SU-DHL-6 (cell line): ENCODE measurements at regions not wholly inside any gene's neighbourhood (a gene's known extent, or its start where the extent isn't known, plus 50 kb on each side); places are given as distances from the start of the nearest gene placed in this dataset.
"Not testable (repeated sequence)": the region's sequence is repeated elsewhere in the genome, so short reads cannot be mapped to it uniquely, and the experiment has no call there.

ENCODE experiments used
- H2AFZ ChIP-seq: fragments of 200-600 bp; sonication (generic); 2 replicates; pipeline ENCODE4 v1.6.1; 2014; ENCODE audit warnings: low read depth, mild to moderate bottlenecking, moderate library complexity, mixed read lengths, antibody characterized with exemption, low read length; ENCODE audit not compliant: severe bottlenecking
- H3F3A ChIP-seq: fragments of 200-600 bp; shearing (Covaris generic); 2 replicates; pipeline ENCODE4 v1.6.0; 2016; ENCODE audit warnings: antibody characterized with exemption, mild to moderate bottlenecking; ENCODE audit not compliant: insufficient read depth
- H3K27ac ChIP-seq: fragments of 200-600 bp; sonication (generic); 2 replicates; pipeline ENCODE4 v1.5.1; 2016; ENCODE audit warnings: low read depth, mild to moderate bottlenecking, low read length, moderate library complexity, mixed read lengths
- H3K27me3 ChIP-seq: fragments of 200-600 bp; sonication (generic), shearing (Covaris generic); 2 replicates; pipeline ENCODE4 v1.6.0; 2014; ENCODE audit warnings: mild to moderate bottlenecking, low read length
- H3K36me3 ChIP-seq: fragments of 200-600 bp; sonication (generic); 2 replicates; pipeline ENCODE4 v1.6.1; 2014; ENCODE audit warnings: mild to moderate bottlenecking, low read length, mixed read lengths
- H3K4me2 ChIP-seq: fragments of 300-600, 200-600 bp; shearing (Covaris generic), sonication (generic); 2 replicates; pipeline ENCODE4 v1.6.0; 2014; ENCODE audit warnings: low read length, low read depth, mild to moderate bottlenecking; ENCODE audit not compliant: poor library complexity, severe bottlenecking
- H3K4me3 ChIP-seq: fragments of 200-600 bp; sonication (generic); 2 replicates; pipeline ENCODE4 v1.5.1; 2014; ENCODE audit warnings: antibody characterized with exemption, low read length, mild to moderate bottlenecking, mixed read lengths; ENCODE audit not compliant: insufficient read depth, poor library complexity, severe bottlenecking
- H3K79me2 ChIP-seq: fragments of 200-600 bp; sonication (generic); 2 replicates; pipeline ENCODE4 v1.6.1; 2014; ENCODE audit warnings: mild to moderate bottlenecking, low read length, moderate library complexity; ENCODE audit not compliant: insufficient read depth
- H3K9ac ChIP-seq: fragments of 200-600 bp; sonication (generic); 2 replicates; pipeline ENCODE4 v1.7.0; 2014; ENCODE audit warnings: mild to moderate bottlenecking, low read length
- H3K9me2 ChIP-seq: fragments of 200-600 bp; sonication (generic); replicated peaks from 2 replicates; pipeline ENCODE4 v1.6.1; 2014; ENCODE audit warnings: low read length; ENCODE audit not compliant: insufficient read depth
- H3K9me3 ChIP-seq: fragments of 200-600 bp; sonication (generic); 2 replicates; pipeline ENCODE4 v1.6.1; 2014; ENCODE audit warnings: low read length, mixed read lengths; ENCODE audit not compliant: insufficient read depth
- H4K20me1 ChIP-seq: fragments of 200-600 bp; sonication (generic); 2 replicates; pipeline ENCODE4 v1.6.1; 2014; ENCODE audit warnings: low read depth, mild to moderate bottlenecking, antibody characterized with exemption, low read length, moderate library complexity, mixed read lengths
- EZH2phosphoT487 ChIP-seq: fragments of 200-600 bp; sonication (generic), shearing (Covaris generic); conservative IDR thresholded peaks from 2 replicates; pipeline ENCODE4 v1.6.1; 2018; ENCODE audit warnings: mild to moderate bottlenecking, antibody characterized with exemption, low read length, moderate library complexity, mixed read lengths
- TF ChIP-seq, protein P1 (sequence below): fragments of 200-600 bp; sonication (generic); IDR thresholded peaks from one replicate; pipeline ENCODE4 v1.5.1; 2017; ENCODE audit warnings: antibody characterized with exemption, mild to moderate bottlenecking, low read length, moderate library complexity; ENCODE audit not compliant: insufficient read depth, poor library complexity, severe bottlenecking

DNA sequence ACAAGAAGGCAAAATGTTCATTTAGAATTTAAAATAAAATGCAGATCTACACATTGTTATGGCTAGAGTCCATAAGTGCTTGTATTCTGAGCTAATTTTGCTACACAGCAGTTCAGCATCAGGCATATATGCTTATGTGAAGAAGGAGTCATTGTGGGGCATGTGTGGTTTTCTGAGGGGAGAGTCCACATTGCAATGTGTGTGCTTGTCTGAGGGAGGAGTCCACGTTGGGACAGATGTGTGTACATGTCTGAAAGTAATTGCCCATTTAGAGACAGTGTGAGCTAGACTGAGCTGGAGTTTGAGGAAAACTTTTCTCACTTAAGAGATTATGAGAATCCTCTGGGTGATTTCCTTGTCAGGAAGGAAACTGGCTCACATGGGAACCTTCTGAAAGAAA, 767.9 kb downstream of the TMEM121 start:
- H3K4me2 ChIP-seq: no peak overlapping the region

DNA sequence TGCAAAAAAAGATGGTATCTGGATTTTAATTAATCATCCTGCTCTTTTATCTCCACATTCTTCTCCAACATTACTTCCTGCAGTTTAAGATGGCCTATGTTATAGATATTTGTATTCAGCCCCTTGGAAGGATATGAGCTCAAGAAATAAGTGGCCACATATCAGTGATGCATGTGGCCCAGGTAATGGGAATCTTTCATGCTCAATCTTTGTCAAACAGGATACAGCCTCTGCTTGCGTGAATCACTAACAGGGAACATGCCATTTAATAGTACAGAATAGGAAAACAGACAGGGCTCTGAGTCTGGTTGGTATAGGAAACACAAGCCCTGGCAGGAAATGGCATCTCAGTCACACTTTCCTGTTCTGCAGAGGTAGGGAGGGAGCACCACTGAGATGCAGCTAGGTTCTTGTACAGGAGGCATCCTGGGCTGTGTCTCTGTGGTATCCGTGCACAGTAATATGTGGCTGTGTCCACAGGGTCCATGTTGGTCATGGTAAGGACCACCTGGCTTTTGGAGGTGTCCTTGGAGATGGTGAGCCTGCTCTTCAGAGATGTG, 774.6 kb downstream of the TMEM121 start:
- not testable (repeated sequence) for H3K27me3 ChIP-seq, H3K27ac ChIP-seq, H3K9me2 ChIP-seq, H3K79me2 ChIP-seq, H2AFZ ChIP-seq, H4K20me1 ChIP-seq, H3K9ac ChIP-seq, H3F3A ChIP-seq, H3K9me3 ChIP-seq, H3K36me3 ChIP-seq, H3K4me2 ChIP-seq, H3K4me3 ChIP-seq

More for the DNA sequence above, 767.9 kb downstream of the TMEM121 start:
- H3K27me3 ChIP-seq: no peaks in the 10 kb centered on the region
- no peak overlapping the region for H2AFZ ChIP-seq
- H3K9me3 ChIP-seq: no peaks in the 10 kb centered on the region
- H4K20me1 ChIP-seq: no peaks in the 10 kb centered on the region
- no peaks in the 10 kb centered on the region for H3F3A ChIP-seq
- H3K4me3 ChIP-seq: no peak overlapping the region
- no peak overlapping the region for H3K9ac ChIP-seq
- no peaks in the 10 kb centered on the region for H3K79me2 ChIP-seq
- TF ChIP-seq, protein P1, sequence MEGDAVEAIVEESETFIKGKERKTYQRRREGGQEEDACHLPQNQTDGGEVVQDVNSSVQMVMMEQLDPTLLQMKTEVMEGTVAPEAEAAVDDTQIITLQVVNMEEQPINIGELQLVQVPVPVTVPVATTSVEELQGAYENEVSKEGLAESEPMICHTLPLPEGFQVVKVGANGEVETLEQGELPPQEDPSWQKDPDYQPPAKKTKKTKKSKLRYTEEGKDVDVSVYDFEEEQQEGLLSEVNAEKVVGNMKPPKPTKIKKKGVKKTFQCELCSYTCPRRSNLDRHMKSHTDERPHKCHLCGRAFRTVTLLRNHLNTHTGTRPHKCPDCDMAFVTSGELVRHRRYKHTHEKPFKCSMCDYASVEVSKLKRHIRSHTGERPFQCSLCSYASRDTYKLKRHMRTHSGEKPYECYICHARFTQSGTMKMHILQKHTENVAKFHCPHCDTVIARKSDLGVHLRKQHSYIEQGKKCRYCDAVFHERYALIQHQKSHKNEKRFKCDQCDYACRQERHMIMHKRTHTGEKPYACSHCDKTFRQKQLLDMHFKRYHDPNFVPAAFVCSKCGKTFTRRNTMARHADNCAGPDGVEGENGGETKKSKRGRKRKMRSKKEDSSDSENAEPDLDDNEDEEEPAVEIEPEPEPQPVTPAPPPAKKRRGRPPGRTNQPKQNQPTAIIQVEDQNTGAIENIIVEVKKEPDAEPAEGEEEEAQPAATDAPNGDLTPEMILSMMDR: no peak
- no peak for TF ChIP-seq EZH2phosphoT487
- H3K36me3 ChIP-seq: no peaks in the 10 kb centered on the region
- no peak overlapping the region for H3K27ac ChIP-seq
- H3K9me2 ChIP-seq: no peaks in the 10 kb centered on the region

DNA sequence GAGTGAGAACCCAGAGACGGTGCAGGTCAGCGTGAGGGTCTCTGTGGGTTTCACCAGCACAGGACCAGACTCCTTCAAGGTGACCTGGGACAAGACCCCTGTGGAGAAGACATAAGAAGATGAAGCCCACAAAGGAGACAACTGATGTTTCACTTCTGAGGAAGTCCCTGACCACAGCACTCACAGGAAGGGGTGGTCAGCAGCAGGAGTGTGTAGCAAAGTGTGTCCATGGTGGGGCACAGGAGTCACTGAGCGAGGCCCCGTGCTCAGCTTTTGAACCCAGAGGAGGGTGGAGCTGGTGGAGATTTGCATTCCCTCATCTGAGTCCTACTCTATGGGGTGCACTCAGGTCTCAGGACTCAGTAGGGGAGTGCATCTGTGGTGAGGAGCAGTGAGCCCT, 775.2 kb downstream of the TMEM121 start:
- H3K79me2 ChIP-seq, H3K27ac ChIP-seq, H3K9me3 ChIP-seq: not testable (repeated sequence)

DNA sequence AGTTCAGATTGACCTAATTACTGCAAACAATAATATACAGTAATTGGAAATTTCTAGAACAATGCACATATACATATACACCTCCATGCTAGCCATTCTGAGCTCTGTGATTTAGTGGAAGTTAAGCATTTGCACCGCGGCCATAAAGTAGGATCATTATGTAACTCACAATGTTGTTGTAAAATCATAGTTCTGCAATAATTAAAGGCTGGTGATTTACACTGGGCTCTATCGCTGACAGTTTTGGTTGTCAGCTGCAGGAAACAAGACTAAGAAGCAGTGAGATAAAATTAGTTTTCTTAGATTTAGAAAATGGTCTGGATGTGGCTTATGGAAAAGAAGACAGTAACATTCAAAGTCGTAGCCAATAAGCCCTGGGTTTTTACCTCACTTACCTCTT, 776.3 kb downstream of the TMEM121 start:
- H3K9me3 ChIP-seq: no peaks in the 10 kb centered on the region

More for the DNA sequence above, 775.2 kb downstream of the TMEM121 start:
- H3K4me3 ChIP-seq, H3F3A ChIP-seq, H4K20me1 ChIP-seq, H3K4me2 ChIP-seq, H3K9ac ChIP-seq, H3K9me2 ChIP-seq, H2AFZ ChIP-seq, H3K36me3 ChIP-seq, H3K27me3 ChIP-seq: not testable (repeated sequence)

More for the DNA sequence above, 776.3 kb downstream of the TMEM121 start:
- Histone ChIP-seq H3K4me2 (no peak overlapping the region), H3K36me3 (no peaks in the 10 kb centered on the region), H3K27ac (no peak overlapping the region), H4K20me1 (no peaks in the 10 kb centered on the region), H3K9me2 (no peaks in the 10 kb centered on the region), H3K9ac (no peak overlapping the region), H3F3A (no peaks in the 10 kb centered on the region), H3K27me3 (no peaks in the 10 kb centered on the region), H3K79me2 (no peaks in the 10 kb centered on the region), H2AFZ (no peak overlapping the region), H3K4me3 (no peak overlapping the region)
- TF ChIP-seq EZH2phosphoT487: no peak
- TF ChIP-seq, protein P1: no peak
